UCSD-AML1 (cell line): ENCODE measurements at regions not wholly inside any gene's neighbourhood (a gene's known extent, or its start where the extent isn't known, plus 50 kb on each side); places are given as distances from the start of the nearest gene placed in this dataset.

Experiments used
- DNase-seq: peaks from one replicate; lab custom pipeline; 2025; ENCODE audit not compliant: unreplicated experiment; lab: John Stamatoyannopoulos, UW

DNA sequence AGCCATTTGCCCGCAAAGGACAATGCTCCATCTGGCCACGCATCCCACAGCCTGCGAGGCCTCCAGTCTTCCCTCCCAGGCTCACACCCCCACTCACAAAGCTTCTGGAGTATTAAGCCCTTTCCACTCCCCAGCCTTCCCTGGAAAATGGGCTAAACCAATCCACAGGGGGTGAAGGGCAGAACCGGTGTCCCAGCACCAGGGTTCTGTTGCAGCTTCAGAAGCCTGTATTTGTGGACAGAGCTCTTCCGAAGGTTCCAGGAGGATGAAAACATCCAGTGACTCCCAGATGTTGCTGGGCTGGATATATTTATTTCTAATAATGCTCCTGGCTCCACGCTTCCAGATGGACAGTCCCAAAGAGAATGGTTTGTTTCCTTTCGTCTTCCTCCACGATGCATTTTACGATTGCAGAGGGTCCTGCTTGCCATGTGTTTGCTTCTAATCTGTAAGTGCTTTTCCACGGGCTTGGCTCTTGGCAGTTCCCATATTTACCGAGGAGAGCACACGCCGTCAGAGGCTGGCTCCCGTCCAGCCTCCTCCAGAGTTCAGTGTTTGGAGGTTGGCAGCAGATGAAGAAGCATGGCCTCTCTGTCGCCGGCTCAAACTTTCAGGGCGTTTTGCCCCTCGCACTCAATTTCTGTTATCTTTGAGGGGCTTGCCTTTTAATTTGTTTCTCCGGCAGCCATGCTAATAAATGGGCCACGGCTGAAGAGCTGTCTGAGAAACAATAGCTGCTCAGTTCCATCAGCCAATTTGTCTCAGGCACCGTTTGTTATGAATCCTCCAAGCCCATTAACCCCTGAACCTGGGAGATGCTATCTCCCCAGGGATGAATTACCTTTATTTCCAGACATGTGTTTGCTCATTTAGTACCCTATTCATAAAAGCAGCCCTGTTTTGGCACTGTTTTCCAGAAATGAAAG is 367.9 kb upstream of the PROK2 start:
- no peak for DNase-seq

DNA sequence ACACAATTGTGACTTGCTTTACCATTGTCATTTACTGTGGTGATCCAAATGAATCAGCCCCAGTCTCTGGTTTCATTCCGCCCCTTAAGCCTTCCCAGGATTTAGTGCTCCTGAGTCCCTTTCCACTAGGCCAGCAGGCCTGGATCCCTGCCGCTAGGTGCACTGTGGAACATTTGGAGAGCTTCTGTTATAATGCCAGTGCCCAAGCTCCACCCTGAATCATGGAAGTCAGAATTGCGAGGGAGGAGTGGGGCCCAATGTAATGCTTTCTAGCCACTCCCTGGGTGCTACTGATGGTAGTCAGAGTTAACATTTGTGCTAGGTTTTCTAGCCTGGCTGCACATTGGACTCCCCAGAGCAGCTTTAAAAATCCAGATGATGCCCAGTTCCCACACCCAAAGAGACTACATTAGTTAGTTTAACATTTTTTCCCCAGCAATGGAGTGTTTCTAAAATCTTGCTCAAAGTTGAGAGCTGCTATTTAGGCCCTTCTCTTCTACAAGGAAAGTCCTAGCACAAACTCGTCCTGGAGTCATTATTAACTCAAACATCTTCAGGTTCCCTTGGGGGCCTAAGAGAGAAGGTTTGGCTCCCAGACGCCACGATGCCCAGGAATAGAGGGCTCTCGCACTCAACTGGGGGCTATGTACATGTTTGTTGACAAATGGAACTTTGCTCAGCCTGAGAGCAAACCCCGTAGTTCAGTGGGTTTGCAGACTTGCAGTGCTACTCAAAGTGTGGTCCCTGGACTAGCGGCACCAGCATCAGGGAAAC is 366.7 kb upstream of the PROK2 start:
- DNase-seq = no peak

DNA sequence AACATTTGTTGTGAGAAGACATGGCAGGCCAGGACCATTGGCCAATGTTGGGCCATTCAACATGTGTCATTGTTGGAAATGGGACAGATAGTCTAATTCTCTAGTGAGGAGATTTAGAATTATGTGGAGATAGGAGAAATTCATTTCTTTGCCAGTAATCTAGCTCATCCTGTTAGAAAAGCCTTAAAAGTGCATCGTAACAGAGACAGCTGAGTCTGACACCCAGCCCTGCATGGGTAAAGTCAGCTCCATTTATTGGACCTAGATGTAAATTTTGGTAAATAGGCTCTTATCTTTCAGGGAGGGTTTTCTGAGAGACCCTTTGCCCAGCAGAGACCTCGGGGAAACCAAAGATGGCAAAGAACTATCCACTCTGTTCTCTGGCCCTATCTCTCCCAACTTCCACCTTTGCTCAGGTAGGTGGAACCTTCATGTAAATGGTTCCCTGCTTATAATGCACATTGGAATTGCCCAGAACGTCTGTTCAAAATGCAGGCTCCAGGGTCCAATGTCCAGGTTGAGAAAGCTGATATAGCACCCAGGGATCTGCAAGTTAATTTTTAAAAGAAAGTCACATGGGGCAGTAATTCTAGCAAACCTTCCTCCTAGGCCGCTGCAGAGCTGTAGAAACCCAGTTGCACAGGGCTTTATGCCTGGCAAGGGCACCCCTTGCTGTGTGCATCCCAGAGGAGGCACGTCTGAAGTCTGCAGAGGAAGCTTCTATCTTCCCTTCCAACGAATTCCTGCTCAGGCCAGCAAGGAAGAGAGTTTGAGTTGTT is 365.9 kb upstream of the PROK2 start:
- DNase-seq = no peak

DNA sequence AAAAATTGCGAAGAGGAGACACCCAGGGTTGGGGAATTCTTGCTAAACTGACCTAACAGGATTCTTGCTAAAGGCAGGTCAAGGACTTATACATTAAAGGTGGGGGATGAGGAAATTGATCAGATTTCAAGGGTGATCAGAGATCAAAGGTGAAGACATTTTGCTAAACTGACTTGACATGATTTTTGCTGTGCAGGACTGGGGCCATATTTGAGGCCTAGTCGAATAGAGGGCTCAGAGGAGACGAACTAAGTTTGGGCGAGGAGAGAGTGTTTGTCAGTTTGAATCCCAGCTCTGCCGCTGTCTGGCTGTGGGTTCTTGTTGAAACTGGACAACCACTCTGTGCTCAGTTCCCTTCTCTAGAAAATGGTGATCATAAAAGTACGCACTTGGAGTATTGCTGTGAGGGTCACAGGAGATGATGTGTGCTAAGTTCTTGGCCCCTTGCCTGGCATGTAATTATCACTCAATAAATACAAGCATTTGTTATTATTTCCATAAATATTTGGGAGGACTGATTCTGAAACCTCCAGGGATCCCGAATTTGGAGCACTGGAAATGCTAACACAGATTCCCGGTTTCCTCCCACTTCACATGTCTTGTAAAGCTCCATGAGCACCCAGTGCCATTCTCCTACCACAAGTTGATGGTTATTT is 364.8 kb upstream of the PROK2 start:
- no peak for DNase-seq

DNA sequence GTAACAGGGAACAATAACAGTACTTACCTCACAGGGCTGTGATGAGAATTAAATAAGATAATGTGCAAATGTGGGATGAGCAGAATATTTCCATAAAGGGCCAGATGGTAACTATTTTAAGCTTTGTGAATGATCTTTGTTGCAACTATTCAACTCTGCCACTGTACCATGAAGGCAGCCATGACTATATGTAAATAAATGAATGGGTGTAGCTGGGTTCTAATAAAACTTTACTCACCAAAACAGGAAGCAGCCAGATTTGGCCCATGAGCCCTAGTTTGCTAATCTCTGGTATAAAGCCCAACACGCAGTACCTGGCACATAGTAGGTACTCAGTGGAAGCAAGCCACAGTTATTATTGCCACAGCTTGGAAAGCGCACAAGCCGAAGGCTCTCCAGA is 362.7 kb upstream of the PROK2 start:
- no peak for DNase-seq

DNA sequence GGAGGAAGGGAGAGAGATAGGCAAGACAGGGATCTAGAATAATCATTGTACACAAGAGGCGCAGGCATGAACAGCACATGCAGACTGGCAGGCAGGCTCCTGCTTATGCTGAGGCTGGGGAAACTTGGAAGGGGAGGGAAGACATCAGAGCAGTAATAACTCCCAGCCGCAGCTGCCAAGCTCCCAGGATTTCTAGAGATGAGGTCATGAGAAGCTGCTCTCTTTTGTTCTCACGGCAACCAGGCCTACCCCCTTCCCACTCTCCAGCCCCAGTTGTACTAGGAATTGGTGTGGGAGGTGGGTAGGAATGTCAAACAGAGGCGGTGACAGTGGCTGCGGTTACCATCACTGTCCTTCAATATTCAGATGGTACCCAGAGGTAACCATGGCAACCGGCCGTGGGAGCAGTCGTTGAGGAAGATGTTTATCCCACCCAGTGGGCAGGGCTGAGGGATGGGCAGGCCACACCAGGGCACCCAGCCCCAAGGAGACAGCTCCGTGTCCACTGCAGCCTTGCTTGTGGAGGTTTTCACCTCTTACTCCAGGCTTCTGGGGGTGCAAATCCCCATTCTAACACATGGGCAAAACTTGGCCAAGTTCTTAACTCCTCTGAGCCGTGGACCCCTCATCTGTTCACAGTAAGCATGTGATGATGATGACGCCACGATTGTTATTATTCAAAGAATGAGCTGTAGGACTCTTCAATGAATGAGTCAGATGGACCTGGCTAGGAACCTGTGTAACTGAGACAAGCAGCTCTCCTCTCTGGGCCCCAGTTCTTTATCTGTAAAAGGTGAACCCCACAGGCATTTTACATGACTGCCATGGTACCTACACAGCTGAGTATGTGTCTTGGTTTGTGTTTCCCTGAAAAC is 360.8 kb upstream of the PROK2 start:
- DNase-seq = no peak

DNA sequence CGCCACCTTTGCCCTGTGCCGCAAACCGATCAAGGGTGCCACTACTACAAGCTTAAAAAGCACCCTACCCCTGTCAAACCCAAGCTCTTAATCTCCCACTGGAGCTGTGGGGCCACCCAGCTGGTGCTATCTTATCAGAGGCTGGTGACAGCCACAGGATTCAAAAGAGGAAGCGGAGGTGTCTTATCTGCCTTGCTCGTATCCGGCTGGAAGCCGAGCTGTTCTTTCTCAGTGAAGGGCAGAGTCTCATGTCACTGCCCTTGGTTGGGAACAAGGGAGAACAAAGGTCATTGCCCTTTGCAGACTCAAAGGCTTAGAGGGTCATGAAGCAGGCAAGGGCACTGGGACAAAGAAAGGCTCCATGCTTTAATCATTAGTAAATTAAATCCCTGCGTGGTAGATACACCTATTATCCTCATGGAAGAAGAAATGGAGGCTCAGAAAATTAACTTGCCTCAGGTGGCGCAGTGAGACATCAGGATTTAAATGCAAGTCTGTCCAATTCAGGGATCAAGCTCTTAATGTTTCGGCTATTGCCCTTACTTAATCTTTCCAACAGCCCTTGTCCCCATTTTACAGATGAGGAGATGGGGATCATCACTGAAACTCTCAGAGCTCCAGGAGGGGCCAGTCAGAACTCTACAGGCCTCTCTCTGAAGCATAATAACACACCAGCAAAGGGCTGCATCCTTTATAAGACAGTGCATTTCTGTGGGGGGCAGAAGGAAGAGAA is 360.0 kb upstream of the PROK2 start:
- peak; percentile 71 for DNase-seq

DNA sequence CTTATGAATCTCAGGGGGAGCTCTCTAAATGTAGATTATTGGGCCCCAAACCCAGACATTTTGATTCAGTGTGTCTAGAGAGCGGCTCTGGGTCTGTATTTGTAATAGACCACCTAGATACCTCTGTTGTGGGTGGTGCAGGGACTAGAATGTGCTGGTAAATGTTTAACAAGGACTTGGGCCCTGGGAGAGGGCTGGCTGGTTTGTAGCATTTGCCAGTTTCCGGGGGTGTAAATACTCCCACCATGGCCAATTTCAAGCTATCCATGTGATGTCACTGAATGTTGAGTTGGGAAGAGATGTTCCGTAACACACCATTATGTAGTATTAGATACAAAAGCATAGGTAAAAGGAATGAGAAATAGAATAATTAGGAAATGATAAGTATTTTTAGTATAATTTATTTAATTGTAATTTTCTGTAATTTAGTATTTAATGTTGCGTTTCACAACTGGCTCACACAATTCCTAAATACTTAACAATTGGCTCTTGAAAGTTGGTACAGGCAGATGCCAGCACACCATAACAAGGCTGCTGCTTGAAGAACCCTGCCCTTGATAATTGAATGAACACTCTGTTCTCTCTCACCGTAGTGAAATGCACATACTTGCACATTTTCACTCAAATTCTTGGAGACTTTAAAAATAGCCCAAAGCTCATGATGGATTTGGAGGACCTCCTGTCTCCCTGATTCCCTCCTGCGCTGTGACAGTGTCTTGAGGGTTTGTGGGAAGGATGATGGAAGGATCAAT is 359.2 kb upstream of the PROK2 start:
- no peak for DNase-seq

DNA sequence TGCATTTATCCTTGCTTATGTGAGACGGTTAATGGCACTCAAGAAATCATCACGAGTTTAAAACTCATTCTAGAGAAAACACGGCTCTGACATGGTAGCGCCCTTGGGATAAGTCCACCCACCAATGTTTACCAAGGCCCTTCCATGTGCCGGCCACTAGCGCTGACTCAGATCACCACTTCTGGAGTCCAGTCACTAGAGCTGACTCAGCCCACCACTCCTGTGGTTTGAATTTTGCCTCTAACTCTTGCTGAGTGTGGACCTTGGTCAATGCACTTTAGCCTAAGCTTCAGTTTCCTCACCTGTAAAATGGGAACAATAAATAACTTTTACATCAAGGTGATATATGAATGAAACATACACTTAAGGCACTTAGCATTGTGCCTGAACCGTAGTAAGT is 358.4 kb upstream of the PROK2 start:
- no peak for DNase-seq

DNA sequence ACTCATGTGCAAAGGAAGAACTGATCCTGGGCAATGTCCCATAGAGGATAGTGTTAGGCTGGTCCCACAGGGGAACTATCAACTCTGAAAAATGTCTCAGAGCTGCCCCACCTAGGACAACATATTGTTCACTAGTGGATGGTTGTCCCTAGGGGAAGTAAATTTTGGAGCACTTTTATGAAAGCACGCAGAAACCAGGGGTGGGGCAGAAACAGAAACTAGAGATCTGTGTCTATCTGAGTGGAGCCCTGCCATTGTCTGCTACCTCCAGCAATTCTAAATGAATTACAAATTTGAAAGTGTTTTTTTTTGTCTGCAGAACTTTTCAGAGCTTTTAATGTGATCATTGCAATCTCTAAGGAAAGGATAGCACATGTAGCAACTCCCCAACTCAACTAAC is 357.1 kb upstream of the PROK2 start:
- DNase-seq = no peak

DNA sequence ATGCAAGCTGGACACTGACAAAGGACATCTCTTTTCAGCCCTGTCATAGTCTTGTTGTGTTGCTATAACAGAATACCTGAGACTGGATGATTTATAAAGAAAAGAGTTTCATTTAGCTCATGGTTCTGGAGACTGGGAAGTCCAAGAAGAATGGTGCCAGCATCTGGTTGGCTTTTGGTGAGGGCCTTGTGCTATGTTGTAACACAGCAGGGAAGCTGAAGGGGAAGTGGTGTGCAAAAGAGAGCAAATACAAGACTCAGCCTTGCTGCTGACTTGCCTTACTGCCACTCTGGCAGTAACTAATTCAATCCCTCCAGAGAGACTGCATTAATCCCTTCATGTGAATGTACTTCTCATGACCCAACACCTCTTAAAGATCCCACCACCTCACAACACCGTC is 356.3 kb upstream of the PROK2 start:
- DNase-seq = no peak

DNA sequence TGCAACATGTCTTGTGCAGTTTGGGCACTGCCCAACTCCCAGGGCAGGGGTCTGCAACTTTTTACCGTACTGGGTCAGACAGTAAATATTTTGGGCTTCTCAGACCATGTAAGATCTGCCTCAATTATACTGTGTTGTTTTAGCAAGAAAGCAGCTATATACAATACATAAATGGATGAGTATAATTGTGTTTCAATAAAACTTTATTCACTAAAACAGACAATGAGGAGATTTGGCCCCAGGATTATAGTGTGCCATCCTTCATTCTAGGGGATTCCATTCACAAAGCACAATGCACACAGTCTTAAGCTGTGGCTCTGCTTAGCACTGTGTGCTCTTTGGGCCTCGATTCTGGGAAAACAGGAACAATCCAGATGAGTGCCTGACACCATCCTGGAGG is 354.4 kb upstream of the PROK2 start:
- DNase-seq = no peak

DNA sequence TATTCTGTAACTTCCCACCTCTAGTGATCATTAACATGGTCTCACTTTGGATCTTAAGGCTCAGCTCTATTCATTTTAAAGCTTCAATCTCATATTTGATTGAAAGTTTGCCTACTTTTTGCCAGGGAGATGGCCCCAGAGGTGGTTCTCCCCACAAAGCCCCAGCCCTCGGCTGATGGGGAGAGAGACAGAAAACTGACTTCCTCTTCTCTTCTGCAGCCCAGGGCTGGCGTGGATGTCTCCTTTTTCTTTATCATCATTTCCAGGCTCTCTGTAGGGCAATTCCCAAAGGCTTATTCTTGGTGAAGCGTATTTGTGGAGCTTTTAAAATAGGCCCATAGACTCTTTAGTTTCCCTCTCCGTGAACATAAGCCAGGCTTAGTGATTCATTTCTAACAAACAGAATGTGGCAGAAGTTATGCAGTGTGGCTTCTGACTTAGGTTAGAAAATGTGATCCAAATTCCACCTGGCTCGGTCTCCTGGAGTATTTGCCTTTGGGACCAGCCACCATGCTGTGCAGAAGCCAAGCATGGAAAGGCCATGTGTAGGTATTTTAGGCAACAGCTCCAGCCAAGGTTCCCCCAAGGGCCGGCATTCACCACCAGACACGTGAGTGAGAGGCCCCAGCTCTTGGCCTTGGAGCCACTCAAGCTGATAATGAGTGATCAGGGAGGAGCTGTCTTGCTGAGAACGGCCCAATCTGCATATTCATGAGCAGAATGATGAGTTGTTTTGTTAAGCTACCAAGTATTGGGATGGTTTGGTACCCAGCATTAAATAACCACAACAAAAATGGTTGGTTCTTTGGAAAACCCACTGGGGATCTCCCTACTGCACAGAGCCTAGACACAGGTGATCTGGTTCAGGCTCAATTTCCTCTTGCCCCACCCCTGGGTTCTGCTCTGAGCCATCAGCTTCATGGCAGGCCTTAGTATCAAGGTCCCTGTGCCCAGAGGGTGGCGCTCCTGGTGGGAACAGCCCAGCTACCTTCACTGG is 353.2 kb upstream of the PROK2 start:
- no peak for DNase-seq

DNA sequence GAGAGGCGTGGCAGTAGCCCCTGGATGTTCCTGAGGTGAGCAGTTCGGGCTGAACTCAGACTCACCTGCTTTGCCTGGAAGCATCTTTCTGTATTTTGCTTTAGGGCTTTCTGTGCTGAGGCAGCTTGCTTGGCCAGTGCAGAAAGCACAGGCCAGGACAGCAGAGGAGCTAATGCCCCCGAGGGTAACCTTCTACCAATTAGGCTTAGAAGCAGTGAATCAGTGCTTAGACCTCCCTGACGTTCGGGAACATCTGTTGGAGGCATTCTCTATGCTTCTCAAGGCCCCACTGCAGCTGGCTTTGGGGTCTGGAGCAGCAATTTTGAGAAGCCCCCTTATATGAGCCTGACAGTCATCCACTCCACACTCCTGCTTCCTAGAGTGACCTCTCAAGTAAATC is 350.7 kb upstream of the PROK2 start:
- DNase-seq = no peak

DNA sequence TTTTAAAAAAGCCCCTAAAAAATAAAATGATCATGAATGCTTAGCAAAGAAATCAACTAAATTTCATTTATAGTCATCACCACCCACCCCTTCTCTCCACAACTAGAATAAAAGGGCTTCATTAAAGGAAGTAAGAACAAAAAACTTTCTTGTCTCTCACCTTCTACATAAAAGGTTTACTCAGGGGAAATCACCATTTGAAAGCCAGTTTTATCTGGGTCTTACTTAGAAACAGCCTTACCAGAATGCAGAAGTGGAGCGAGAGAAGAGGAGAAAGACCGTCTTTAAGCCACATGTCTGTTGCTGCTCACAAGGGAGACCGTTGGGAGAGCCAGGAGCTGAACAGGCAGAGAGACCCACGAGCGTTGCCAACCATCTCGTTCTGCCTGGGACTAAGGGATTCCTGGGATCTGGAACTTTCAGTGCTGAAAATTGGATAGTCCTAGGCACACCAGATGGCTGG is 350.1 kb upstream of the PROK2 start:
- DNase-seq = no peak

DNA sequence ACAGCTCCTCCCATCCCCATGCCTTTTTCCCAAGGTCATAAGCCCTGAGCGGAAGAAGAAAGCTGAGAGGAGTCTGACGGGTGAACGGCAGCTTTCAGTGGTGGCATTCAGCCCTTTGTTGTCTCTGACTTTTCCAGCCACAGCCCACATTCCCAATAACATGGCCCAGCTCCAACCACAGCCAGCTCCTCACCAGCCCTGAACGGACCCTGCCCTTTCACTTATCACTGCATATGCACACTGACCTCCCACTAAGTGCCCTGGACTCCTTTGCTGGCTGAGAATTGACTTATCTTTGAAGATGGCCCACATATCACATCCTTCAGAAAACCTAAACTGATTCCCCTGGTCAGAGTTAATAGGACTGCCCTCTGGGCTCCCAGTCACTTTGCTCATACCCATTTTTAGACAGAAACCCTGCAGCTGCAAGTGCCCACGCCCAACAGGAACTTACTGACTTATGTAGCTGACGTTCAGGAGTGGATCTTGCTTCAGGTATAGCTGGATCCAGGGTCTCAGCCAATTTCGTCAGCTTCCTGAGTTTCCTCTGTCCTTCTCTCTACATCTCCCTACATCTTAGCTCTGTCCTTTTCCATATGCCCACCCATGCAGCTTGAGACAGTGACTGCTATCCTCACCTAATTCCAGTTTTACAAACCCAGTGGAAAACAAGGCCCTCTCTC is 348.5 kb upstream of the PROK2 start:
- DNase-seq = no peak

DNA sequence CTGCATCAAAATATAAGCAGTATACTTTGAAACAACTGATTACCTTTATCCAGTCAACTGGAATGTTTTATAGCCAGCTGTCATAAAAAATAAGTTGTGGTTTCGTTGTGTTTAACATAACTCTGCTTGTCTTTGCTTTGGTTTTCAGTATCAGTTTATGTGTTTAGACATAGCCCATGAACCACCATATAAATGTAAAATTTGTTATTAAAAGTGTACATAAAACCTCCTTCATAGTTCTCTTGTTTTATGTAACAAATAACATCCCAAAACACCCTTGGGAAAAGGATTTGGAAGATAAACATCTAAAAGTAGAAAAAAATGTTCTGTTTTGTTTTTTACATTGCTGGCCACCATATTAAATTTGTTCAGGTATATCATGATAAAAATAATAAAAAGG is 347.0 kb upstream of the PROK2 start:
- no peak for DNase-seq
